Right lobe of liver (tissue), 4 donors: ENCODE measurements at regions not wholly inside any gene's neighbourhood (a gene's known extent, or its start where the extent isn't known, plus 50 kb on each side); places are given as distances from the start of the nearest gene placed in this dataset.

Source experiments
- POLR2A ChIP-seq: fragments of 450-650 bp; IDR thresholded peaks from one replicate; pipeline ENCODE4 v1.6.1; 2017; ENCODE audit warnings: antibody characterized with exemption, mild to moderate bottlenecking
- TF ChIP-seq, protein P1 (sequence below), 4 donors: fragments of 200-600 bp in 3 of 4; fragments of 450-650 bp in 1 of 4; IDR thresholded peaks; one replicate each; pipeline versions ENCODE4 v1.5.1 to v1.8.0; 2016 to 2022; ENCODE audit warnings: antibody characterized with exemption in 4 of 4, mild to moderate bottlenecking in 2 of 4
- donor health status: DM: no; HTN: no; CAD: no.
- donor health status: DM: no; HTN: no; CAD: no.
- donor health status: DM: no; HTN: yes; CAD: no.

GRCh38 chr18:24674605-24675004, 214.2 kb downstream of the HRH4 start:
- no peak for TF ChIP-seq POLR2A
- TF ChIP-seq, protein P1, sequence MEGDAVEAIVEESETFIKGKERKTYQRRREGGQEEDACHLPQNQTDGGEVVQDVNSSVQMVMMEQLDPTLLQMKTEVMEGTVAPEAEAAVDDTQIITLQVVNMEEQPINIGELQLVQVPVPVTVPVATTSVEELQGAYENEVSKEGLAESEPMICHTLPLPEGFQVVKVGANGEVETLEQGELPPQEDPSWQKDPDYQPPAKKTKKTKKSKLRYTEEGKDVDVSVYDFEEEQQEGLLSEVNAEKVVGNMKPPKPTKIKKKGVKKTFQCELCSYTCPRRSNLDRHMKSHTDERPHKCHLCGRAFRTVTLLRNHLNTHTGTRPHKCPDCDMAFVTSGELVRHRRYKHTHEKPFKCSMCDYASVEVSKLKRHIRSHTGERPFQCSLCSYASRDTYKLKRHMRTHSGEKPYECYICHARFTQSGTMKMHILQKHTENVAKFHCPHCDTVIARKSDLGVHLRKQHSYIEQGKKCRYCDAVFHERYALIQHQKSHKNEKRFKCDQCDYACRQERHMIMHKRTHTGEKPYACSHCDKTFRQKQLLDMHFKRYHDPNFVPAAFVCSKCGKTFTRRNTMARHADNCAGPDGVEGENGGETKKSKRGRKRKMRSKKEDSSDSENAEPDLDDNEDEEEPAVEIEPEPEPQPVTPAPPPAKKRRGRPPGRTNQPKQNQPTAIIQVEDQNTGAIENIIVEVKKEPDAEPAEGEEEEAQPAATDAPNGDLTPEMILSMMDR (IDR thresholded peaks at IDR 0.05), result no peak
